GM23338 (cell line): ENCODE measurements at regions not wholly inside any gene's neighbourhood (a gene's known extent, or its start where the extent isn't known, plus 50 kb on each side); places are given as distances from the start of the nearest gene placed in this dataset.

ENCODE experiments used
- ATAC-seq: fragments of 200-7000 bp; cut with Tn5 transposase; 3 replicates; pipeline ENCODE4 v1.9.1; 2020
- DNase-seq: peaks from one replicate; pipeline ENCODE4 v3.0.0-alpha.2; 2015; ENCODE audit warnings: low spot score
- H2AFZ ChIP-seq: fragments of 200-600 bp; sonication (generic); 2 replicates; pipeline ENCODE4 v1.8.0; 2016; ENCODE audit warnings: antibody characterized with exemption, mild to moderate bottlenecking, moderate library complexity
- H3F3A ChIP-seq: fragments of 200-600 bp; sonication (generic); replicated peaks from 2 replicates; pipeline ENCODE4 v1.8.0; 2017; ENCODE audit warnings: antibody characterized with exemption, mixed run types, low read depth
- H3K27ac ChIP-seq: fragments of 200-600 bp; sonication (generic); 2 replicates; pipeline ENCODE4 v1.6.1; 2016; ENCODE audit warnings: low read depth
- H3K27me3 ChIP-seq: fragments of 200-600 bp; sonication (generic); 2 replicates; pipeline ENCODE4 v1.8.0; 2016; ENCODE audit warnings: mild to moderate bottlenecking, mixed run types, moderate library complexity; ENCODE audit not compliant: insufficient read depth
- H3K36me3 ChIP-seq: fragments of 200-600 bp; sonication (generic); 2 replicates; pipeline ENCODE4 v1.8.0; 2016; ENCODE audit warnings: mild to moderate bottlenecking; ENCODE audit not compliant: insufficient read depth
- H3K4me1 ChIP-seq: fragments of 200-600 bp; sonication (generic); 2 replicates; pipeline ENCODE4 v1.8.0; 2016; ENCODE audit warnings: mild to moderate bottlenecking, moderate library complexity; ENCODE audit not compliant: insufficient read depth
- H3K4me2 ChIP-seq: fragments of 200-600 bp; sonication (generic); 2 replicates; pipeline ENCODE4 v1.7.1; 2017; ENCODE audit warnings: mixed run types
- H3K4me3 ChIP-seq: fragments of 200-600 bp; sonication (generic); 2 replicates; pipeline ENCODE4 v1.6.1; 2016; ENCODE audit warnings: mixed run types
- H3K79me2 ChIP-seq: fragments of 200-600 bp; sonication (generic); replicated peaks from 2 replicates; pipeline ENCODE4 v1.8.0; 2017; ENCODE audit warnings: mild to moderate bottlenecking; ENCODE audit not compliant: insufficient read depth
- H3K9me2 ChIP-seq: fragments of 200-600 bp; sonication (generic); 2 replicates; pipeline ENCODE4 v1.8.0; 2017; ENCODE audit not compliant: insufficient read depth
- H4K20me1 ChIP-seq: fragments of 200-600 bp; sonication (generic); replicated peaks from 2 replicates; pipeline ENCODE4 v1.8.0; 2017; ENCODE audit warnings: mild to moderate bottlenecking; ENCODE audit not compliant: insufficient read depth
- H3K27ac Mint-ChIP-seq: 2 replicates; pipeline ENCODE4 v1.8.0; 2020; ENCODE audit warnings: inconsistent platforms, mild to moderate bottlenecking, moderate library complexity, mixed read lengths
- H3K27me3 Mint-ChIP-seq: 3 replicates; pipeline ENCODE4 v1.8.0; 2022; ENCODE audit warnings: low read depth, mild to moderate bottlenecking, moderate library complexity, mixed read lengths, inconsistent platforms; ENCODE audit not compliant: insufficient read depth, poor library complexity
- H3K36me3 Mint-ChIP-seq: 3 replicates; pipeline ENCODE4 v1.8.0; 2021; ENCODE audit warnings: low read depth, mild to moderate bottlenecking, inconsistent platforms, moderate library complexity, mixed read lengths
- H3K4me1 Mint-ChIP-seq: 3 replicates; pipeline ENCODE4 v1.8.0; 2020; ENCODE audit warnings: mild to moderate bottlenecking, inconsistent platforms, mixed read lengths
- H3K4me3 Mint-ChIP-seq: 3 replicates; pipeline ENCODE4 v1.8.0; 2021; ENCODE audit warnings: moderate library complexity, mild to moderate bottlenecking, inconsistent platforms, mixed read lengths
- H3K9me3 Mint-ChIP-seq: 3 replicates; pipeline ENCODE4 v1.8.0; 2020; ENCODE audit warnings: moderate library complexity, mild to moderate bottlenecking, inconsistent platforms, mixed read lengths
- CREB1 ChIP-seq: fragments of 250-450 bp; sonication (Bioruptor Pico); IDR thresholded peaks from 2 replicates; pipeline ENCODE4 v1.5.0; 2020; ENCODE audit warnings: low read depth, mild to moderate bottlenecking, moderate library complexity
- EZH2 ChIP-seq: fragments of 200-600 bp; sonication (generic); IDR thresholded peaks from one replicate; pipeline ENCODE4 v1.8.0; 2017; ENCODE audit warnings: antibody characterized with exemption, mild to moderate bottlenecking, low read depth; ENCODE audit not compliant: unreplicated experiment
- JUNB ChIP-seq: IDR thresholded peaks from one replicate; pipeline ENCODE4 v1.6.1; 2016; ENCODE audit warnings: antibody characterized with exemption; ENCODE audit not compliant: unreplicated experiment
- NANOG ChIP-seq: IDR thresholded peaks from 2 replicates; pipeline ENCODE4 v1.6.1; 2016; ENCODE audit warnings: antibody characterized with exemption, borderline replicate concordance
- POLR2AphosphoS5 ChIP-seq: IDR thresholded peaks from 2 replicates; pipeline ENCODE4 v1.6.1; 2016; ENCODE audit warnings: antibody characterized with exemption, low read depth
- STAT1 ChIP-seq: IDR thresholded peaks from one replicate; pipeline ENCODE4 v1.6.1; 2016; ENCODE audit warnings: antibody characterized with exemption; ENCODE audit not compliant: unreplicated experiment
- ZNF114 ChIP-seq: fragments of 250-450 bp; sonication (Bioruptor Pico); IDR thresholded peaks from 2 replicates; pipeline ENCODE4 v1.5.0; 2020; ENCODE audit warnings: mild to moderate bottlenecking, moderate library complexity
- ZNF331 ChIP-seq: fragments of 250-450 bp; sonication (Bioruptor Pico); IDR thresholded peaks from 2 replicates; pipeline ENCODE4 v1.5.0; 2020; ENCODE audit warnings: low read depth, mild to moderate bottlenecking, moderate library complexity
- TF ChIP-seq, protein P1 (sequence below): IDR thresholded peaks from one replicate; pipeline ENCODE4 v1.6.1; 2018; ENCODE audit warnings: antibody characterized with exemption; ENCODE audit not compliant: unreplicated experiment
- TF ChIP-seq, protein P2 (sequence below), 2 experiments: fragments of 200-600 bp in 1 of 2; sonication (generic) in 1 of 2; conservative IDR thresholded peaks; 2 replicates each; pipeline versions ENCODE4 v1.5.1 to v1.6.1; 2016 to 2017; ENCODE audit warnings: antibody characterized with exemption in 2 of 2, low read depth in 2 of 2, mild to moderate bottlenecking in 2 of 2, moderate library complexity in 1 of 2

DNA sequence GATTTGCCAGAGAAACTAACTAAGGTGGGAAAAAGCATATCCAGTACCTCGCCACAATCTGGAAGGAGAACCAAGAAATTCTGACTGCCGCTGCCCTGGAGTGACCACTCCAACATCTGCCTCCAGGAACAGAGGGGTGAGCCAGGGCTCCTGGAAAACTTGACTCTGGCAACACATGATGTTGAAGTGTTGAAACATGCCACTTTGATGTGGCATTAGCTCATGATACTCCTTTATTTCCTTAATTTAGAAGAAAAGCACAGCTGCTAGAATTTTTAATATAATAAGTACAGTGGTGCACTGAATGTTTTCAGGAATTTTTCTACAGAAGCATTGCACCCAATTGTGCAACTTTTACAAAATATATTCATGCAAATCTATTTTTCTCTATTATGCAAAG, 109.9 kb upstream of the BCL6 start:
- Mint-ChIP-seq H3K27ac (no peak overlapping the region), H3K36me3 (peaks cover 14% of the 10 kb centered on the region; the same call in 2 of the 3 replicates), H3K9me3 (peaks cover 13% of the 10 kb centered on the region), H3K4me1 (peaks cover 3% of the 10 kb centered on the region; the same call in 2 of the 3 replicates), H3K27me3 (no peaks in the 10 kb centered on the region), H3K4me3 (no peak overlapping the region)
- Histone ChIP-seq H2AFZ (no peak overlapping the region), H3K27ac (no peak overlapping the region), H3K9me2 (0 out of 2 replicates have a peak, but pooled peaks cover 2% of the 10 kb centered on the region), H3K36me3 (no peaks in the 10 kb centered on the region; the same call in 1 of the 2 replicates), H3K79me2 (no peaks in the 10 kb centered on the region), H4K20me1 (no peaks in the 10 kb centered on the region), H3K4me3 (no peak overlapping the region), H3K4me1 (no peaks in the 10 kb centered on the region), H3K4me2 (no peak overlapping the region), H3F3A (no peaks in the 10 kb centered on the region), H3K27me3 (no peaks in the 10 kb centered on the region)
- TF ChIP-seq, protein P1, sequence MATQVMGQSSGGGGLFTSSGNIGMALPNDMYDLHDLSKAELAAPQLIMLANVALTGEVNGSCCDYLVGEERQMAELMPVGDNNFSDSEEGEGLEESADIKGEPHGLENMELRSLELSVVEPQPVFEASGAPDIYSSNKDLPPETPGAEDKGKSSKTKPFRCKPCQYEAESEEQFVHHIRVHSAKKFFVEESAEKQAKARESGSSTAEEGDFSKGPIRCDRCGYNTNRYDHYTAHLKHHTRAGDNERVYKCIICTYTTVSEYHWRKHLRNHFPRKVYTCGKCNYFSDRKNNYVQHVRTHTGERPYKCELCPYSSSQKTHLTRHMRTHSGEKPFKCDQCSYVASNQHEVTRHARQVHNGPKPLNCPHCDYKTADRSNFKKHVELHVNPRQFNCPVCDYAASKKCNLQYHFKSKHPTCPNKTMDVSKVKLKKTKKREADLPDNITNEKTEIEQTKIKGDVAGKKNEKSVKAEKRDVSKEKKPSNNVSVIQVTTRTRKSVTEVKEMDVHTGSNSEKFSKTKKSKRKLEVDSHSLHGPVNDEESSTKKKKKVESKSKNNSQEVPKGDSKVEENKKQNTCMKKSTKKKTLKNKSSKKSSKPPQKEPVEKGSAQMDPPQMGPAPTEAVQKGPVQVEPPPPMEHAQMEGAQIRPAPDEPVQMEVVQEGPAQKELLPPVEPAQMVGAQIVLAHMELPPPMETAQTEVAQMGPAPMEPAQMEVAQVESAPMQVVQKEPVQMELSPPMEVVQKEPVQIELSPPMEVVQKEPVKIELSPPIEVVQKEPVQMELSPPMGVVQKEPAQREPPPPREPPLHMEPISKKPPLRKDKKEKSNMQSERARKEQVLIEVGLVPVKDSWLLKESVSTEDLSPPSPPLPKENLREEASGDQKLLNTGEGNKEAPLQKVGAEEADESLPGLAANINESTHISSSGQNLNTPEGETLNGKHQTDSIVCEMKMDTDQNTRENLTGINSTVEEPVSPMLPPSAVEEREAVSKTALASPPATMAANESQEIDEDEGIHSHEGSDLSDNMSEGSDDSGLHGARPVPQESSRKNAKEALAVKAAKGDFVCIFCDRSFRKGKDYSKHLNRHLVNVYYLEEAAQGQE = no peak
- TF ChIP-seq ZNF331 = no peak
- no peak for TF ChIP-seq CREB1 (CRISPR knock-in tag)
- no peak for TF ChIP-seq JUNB
- ATAC-seq = no peak
- DNase-seq = no peak

DNA sequence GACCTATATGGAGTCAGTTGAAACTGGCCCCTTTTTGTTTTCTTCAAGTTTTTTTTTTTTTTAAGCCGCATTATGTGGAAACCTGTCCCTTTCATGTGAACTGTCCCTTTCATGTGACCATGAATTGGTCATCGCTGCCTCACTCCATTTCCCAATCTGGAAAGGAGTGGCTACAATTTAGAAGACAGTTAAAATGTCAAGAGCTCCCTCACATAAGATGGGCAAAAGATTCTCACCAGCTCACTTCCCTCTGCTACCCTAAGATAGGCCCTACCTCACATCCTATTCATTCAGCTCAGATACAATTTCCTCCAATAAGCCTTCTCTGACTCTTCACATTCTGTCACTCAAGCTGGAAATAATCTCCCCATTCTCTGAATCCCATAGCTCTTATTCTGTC, 111.3 kb upstream of the BCL6 start:
- Mint-ChIP-seq H3K9me3 (peaks cover 27% of the 10 kb centered on the region), H3K27ac (no peak overlapping the region), H3K27me3 (peaks cover 6% of the 10 kb centered on the region), H3K4me1 (peaks cover 3% of the 10 kb centered on the region; the same call in 2 of the 3 replicates), H3K4me3 (no peak overlapping the region), H3K36me3 (peaks cover 27% of the 10 kb centered on the region; the same call in 2 of the 3 replicates)
- H3K79me2 ChIP-seq = no peaks in the 10 kb centered on the region
- H3K4me2 ChIP-seq = no peak overlapping the region
- ATAC-seq = no peak
- no peak overlapping the region for H3K4me3 ChIP-seq
- no peak for DNase-seq
- peaks cover under 1% of the 10 kb centered on the region; the same call in 1 of the 2 replicates for H3K9me2 ChIP-seq
- peaks cover 4% of the 10 kb centered on the region; the same call in 1 of the 2 replicates for H3K36me3 ChIP-seq
- no peaks in the 10 kb centered on the region for H3K4me1 ChIP-seq
- H2AFZ ChIP-seq = no peak overlapping the region
- no peaks in the 10 kb centered on the region for H4K20me1 ChIP-seq
- no peaks in the 10 kb centered on the region for H3F3A ChIP-seq
- no peaks in the 10 kb centered on the region for H3K27me3 ChIP-seq
- H3K27ac ChIP-seq = no peak overlapping the region
- TF ChIP-seq ZNF331 (no peak), POLR2AphosphoS5 (no peak), STAT1 (no peak), CREB1 (CRISPR knock-in tag) (no peak), JUNB (no peak), ZNF114 (CRISPR knock-in tag) (no peak), NANOG (no peak), EZH2 (no peak)
- TF ChIP-seq, protein P1 = no peak
- TF ChIP-seq, protein P2, sequence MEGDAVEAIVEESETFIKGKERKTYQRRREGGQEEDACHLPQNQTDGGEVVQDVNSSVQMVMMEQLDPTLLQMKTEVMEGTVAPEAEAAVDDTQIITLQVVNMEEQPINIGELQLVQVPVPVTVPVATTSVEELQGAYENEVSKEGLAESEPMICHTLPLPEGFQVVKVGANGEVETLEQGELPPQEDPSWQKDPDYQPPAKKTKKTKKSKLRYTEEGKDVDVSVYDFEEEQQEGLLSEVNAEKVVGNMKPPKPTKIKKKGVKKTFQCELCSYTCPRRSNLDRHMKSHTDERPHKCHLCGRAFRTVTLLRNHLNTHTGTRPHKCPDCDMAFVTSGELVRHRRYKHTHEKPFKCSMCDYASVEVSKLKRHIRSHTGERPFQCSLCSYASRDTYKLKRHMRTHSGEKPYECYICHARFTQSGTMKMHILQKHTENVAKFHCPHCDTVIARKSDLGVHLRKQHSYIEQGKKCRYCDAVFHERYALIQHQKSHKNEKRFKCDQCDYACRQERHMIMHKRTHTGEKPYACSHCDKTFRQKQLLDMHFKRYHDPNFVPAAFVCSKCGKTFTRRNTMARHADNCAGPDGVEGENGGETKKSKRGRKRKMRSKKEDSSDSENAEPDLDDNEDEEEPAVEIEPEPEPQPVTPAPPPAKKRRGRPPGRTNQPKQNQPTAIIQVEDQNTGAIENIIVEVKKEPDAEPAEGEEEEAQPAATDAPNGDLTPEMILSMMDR (conservative IDR thresholded peaks at IDR 0.05; ENCODE audit: low read depth in 2 of 2) = no peak
